ENCODE measurements at regions not wholly inside any gene's neighbourhood (a gene's known extent, or its start where the extent isn't known, plus 50 kb on each side); places are given as distances from the start of the nearest gene placed in this dataset.
"Not testable (repeated sequence)": the region's sequence is repeated elsewhere in the genome, so short reads cannot be mapped to it uniquely, and the experiment has no call there.

DNA sequence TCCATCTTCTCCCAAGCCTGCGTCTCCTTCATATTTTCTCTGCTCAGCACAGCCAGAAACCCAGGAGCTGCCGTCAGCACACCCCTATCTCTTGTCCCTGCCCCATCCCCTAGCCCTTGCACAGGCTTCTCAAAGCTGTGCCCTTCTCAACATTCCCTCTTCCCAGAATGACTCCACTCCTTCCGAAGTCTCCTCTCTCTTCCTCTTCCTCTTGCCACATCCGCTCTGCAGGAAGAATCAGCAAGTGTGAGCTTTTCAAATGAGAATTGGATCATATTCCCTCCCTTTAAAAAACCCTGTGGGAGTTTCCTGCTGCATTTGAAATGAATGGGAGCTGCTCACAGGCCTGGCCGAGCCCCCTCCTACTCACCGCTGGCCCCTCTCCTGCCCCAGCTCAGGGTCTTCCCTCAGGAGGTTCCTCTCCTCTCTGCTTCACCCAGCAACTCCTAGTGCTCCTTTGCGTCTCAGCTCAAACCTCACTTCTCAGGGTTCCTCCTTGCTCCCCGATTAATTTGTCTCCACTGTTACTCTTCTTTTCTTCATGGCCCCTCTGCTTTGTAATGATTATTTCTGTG lies 528.5 kb upstream of the CCDC196 start:
- DNase-seq (ENCODE audit: extremely low read depth, low read depth, low spot score) = no peak

DNA sequence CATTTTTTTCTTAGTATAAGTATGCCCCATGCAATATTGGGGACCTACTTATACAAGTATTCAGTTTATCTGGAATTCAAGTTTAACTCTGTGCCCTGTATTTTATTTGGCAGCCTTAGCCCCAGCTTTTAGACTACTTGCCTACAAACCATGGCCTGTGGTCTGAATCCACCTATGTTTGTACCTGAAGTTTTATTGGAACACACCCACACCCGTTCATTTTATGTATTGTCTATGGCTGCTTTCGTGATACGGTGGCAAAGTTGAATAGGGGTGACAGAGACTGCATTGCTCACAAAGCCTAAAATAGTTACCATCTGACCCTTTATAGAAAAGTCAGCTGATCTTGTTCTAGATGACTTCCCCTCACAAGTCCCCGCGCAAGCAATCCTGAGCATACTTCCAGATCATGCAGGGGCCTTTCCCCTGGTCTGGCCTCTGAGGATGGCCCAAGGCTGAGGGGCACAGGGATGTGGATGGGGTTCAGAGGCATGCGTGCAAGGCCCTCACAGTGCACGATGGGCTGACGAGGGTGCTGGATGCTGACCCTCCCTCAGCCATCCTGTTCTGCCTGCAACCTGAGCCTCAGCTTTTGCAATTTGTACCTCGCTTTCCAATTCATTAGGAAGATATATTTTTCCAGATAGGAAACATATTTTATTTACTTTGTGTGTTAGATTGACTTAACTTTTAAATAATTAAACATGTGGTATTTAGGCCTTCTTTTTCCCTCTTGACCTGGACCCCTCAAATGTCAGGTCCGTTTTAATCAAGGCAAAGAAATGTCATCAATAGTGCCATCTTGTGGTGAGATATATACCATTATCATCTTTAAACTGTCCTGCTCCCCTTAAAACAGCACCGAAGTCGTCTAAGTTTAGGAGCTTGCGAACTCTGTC lies 527.3 kb upstream of the CCDC196 start:
- no peak for DNase-seq (ENCODE audit: extremely low read depth, low read depth, low spot score)

DNA sequence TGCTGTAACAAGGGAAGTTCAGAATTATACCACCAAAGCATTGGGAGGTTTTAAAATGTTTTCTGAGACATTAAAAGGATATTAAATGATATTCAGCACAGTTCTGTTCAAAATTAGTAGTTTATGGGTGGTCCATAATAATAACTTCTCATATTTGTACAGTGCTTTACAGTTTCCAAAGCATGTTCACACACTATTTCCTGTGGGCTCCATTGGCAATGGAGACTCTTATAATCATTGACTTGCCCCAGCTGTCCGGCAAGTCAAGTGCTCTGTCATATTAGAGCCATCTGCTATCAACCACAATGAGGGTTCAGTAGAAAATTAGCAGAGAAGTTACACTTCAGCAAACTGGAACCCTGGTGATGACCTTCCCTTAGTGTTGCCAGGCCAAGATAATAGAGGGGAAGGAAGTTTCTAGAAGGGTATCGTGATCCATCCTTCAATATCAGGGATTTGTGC lies 526.6 kb upstream of the CCDC196 start:
- no peak for DNase-seq (ENCODE audit: extremely low read depth, low read depth, low spot score)

DNA sequence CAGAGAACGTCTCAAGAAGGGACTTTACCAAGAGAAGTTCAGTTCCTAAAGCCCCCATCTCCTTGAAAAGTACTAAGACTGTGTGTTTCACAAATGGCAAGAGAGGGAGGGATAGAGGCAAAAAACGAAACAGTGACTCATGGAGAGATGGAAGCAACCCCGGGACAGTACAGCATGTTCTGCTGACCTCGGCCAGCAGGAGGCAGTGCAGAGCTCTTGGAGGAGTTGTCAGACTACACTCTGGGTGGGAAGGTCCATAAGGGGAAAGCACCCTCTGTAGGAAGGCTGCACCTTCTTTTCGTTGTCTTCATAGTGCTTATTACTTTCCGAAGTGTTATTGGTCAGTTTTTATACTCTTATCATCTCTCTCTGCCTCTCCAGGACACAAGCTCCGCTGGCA lies 525.2 kb upstream of the CCDC196 start:
- DNase-seq (ENCODE audit: extremely low read depth, low read depth, low spot score) = no peak

DNA sequence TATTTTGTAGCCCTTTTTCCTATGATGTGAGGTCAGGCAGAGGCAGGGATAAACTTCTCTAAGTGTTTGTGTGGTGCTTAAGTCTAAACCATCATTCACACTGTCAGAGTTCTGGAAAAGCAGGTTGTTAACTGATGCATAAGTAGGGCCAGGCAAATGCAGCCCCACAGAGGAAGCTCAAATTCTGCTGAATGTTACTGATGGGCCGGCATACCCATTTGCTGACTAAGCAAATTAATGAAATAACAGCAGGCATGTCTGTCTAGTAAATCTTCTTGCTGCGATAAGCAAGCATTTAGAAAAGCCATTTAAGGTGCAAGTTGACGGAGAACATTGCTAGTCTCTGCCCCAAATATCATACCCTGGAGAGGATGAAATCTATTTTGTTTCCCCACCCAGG lies 523.2 kb upstream of the CCDC196 start:
- no peak for DNase-seq (ENCODE audit: extremely low read depth, low read depth, low spot score)

DNA sequence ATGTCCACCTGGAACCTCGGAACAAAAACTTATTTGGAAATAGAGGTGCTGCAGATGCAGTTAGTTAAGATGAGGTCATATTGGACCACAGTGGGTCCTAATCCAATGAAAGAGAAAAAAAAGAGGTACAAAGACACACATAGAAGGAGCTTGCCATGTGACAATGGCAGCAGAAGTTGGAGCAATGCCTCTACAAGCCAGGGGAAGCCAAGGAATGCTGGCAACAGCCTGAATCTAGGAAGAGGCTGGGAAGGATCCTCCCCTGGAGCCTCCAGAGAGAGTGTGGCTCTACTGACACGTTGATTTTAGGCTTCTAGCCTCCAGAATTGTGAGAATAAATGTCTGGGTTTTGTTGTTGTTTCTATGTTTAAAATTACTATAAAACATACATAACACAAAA lies 521.8 kb upstream of the CCDC196 start:
- no peak for DNase-seq (ENCODE audit: extremely low read depth, low read depth, low spot score)

DNA sequence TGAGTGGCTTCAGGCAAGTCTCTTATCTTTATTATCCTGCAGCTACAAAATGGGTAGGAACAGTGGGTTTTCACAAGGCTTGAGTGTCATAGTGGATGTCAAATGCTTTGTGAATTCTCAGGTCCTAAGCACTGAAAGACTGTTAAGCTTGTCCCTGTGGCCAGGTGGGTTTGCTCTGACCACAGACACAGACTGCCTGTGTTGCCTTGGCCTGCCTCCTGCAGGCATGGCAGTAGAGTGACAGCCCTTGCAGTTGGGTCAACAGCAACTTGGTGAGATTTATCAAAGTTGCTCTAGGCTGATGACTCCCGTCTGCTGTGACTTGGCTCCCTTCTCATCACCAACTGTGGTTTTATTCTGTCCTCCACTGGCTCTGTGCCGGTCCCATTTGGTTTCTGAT lies 520.0 kb upstream of the CCDC196 start:
- no peak for DNase-seq (ENCODE audit: extremely low read depth, low read depth, low spot score)

DNA sequence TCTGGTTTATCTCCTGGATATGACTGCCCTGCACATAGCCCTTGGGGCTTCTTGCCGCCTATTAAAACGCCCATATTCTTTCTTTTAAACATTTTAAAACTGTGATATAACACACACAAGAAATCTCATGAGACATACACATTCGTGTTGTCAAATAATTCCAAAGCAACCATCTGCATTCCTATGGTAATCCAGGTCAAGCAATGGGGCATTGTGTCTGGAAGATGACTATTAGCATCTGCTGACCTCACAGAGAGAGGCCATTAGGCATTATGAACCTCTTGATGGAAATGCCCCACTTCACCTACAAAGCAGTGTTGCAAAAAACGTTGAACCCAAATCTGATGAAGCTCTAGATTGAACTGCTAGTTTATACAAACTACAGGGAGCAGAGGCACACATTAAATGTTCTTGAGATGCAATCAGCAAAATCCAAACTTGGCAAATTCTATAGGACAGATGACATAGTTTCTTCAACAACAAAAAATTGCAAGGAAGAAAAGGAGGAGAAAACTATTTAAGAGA lies 513.8 kb upstream of the CCDC196 start:
- no peak for DNase-seq (ENCODE audit: extremely low read depth, low read depth, low spot score)

DNA sequence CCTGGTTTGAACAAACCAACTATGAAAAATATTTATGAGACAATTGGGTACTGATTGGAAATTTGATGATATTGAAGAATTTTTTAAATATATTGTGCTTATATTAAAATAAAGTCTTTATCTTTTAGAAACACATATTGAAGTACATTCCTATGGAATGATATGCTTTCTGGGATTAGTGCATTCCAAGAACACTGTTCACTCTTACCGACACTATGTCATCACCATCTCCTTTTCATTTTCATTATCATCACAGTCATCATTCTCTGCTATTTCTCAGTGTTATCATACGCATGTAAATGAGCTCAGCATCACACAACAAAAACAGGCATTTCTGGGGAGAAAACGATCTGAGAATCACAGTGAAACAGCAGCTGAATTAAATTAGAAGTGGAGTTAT lies 513.3 kb upstream of the CCDC196 start:
- no peak for DNase-seq (ENCODE audit: extremely low read depth, low read depth, low spot score)

DNA sequence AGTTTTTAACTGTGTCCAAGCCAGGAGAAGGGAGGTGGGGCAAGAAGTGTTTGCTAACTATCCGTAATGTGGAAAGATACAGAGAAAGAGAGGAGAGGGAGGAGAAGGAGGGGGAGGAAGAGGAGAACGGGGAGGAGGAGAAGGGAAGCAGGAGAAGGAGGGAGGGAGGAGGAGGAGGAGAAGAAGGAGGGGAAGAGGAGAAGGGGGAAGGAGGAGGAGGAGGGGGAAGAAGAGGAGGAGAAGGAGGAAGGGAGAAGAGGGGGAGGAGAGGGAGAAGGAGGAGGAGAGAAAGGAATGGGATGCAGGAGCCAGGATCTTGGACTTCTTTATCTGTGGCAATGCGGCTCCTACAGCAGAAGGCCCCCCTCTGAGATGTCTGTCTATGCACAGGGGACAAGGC lies 510.3 kb upstream of the CCDC196 start:
- DNase-seq (ENCODE audit: extremely low read depth, low read depth, low spot score) = no peak

DNA sequence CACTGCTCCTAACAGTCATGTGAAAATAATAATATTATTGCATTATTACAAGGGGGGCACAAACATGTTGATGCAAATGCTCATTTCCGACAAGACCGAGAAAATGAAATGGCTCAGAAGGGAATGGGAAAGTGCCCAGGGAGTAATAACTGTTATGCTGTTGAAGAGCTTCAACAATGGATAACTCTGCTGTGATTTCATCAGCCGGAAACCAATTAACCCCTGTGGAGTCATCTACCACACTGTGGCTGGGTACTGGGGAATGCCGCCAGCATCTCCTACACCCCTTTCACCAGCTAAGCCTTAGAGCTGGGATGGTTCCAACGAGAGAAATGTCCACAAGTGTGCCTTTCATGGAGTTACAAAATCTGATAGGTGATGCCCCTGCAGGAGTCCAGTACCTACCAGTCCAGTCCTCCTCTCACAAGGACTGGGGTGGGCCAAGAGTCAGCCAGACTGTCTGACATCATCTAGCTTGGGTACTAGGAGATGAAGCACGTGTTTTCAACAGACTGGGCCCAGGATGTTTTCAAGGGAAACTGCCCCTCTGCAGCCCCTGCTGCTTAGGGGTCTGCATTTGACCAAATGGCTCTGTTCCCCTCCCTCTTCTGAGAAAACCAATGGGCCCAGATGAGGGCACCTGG lies 509.3 kb upstream of the CCDC196 start:
- no peak for DNase-seq (ENCODE audit: extremely low read depth, low read depth, low spot score)

DNA sequence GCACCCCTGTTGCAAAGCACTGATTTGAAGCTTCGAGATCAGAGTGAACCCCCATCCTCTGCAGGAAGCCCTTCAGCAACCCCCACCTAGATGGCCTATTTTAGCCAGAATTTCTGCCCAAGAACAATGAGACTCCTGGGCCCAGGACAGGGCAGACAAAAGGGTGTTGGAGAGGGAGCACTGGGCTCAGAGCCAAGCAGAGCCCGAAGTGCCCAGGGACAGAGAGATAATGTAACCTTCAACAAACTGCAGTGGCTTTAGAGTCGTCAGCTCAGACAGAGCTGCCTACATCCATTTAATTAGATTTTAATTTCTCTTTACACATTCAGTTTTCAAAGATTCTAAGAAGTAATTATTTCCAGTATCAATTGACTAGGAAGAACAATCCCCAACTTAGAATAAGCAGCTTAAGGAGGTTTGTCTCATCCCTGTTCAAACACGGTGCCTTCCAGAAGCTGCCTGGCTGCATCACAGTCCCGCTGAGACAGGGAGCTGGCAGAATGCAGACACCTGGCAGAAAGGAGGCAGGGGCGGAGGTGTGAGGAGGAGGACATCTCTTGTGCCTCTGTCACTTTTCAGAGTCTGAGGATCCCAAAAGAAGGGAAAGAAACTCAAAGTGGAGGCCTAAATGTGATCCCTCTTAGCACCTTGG lies 504.9 kb upstream of the CCDC196 start:
- DNase-seq (ENCODE audit: extremely low read depth, low read depth, low spot score) = no peak

DNA sequence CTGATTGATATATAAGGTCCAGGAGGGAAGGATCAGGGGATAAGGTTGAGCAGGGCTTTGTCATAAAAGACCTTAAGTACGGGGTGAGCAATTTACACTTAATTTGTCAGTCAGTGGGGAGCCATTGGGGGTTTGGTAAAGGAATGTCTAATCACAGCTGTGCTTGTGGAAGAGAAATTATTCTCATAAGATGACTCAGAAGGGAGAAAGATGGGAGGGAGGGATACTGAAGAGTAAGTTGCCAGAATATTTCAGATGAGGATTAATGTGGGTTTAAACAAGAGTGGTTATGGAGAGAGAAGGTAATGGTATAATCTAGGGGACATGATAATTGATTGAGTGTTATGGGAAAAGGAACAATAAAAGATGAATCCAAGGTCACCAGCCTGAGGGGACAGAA lies 500.1 kb upstream of the CCDC196 start:
- DNase-seq (ENCODE audit: extremely low read depth, low read depth, low spot score) = no peak

DNA sequence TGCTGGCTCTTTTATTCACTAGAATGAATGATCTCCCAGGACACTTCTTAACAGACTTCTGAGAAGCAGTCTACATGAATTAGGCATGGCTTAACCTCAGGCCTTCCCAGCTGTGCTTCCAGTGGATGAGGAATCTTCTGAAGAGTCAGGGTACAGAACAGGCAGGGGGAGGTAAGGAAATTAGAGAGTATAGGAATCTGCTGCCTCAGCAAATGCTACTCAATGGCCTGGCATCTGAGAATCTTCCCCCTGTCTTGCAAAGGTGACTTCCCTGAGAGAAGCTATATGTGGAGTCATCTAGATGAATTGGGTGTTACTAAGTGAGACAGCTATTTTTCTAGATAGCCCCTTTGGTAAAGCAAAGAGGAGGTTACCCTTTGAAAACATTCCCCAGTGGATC lies 496.2 kb upstream of the CCDC196 start:
- DNase-seq (ENCODE audit: extremely low read depth, low read depth, low spot score) = no peak

DNA sequence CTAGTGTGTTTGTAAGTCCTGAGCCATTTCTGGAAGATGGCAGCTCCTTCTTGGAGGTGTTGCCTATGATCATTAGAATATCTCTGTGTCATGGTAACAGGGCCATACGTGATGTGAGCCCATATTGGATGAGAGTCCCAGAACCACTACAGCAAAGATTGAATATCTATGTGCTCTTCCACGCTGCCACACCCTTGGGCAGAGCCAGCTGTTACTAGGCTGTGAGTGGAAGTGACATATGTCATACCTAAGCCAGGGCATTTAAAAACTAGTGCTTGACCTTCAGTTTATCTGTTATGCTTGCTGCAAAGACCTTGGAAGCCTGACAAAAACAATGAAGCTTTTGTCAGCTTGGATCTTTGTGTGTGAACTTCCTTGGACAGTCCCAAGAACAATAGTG lies 495.1 kb upstream of the CCDC196 start:
- DNase-seq (ENCODE audit: extremely low read depth, low read depth, low spot score) = no peak

DNA sequence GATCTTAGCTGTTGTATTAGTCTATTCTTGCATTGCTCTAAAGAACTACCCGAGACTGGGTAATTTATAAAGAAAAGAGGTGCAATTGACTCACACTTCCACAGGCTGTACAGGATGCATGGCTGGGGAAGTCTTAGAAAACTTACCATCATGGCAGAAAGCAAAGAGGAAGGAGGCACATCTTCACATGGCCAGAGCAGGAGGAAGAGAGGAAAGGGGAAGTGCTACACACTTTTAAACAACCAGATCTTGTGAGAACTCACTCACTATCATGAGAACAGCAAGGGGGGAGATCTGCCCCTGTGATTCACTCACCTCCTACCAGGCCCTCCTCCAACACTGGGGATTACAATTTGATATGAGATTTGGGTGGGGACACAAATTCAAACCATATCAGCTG lies 494.2 kb upstream of the CCDC196 start:
- not testable (repeated sequence) for DNase-seq (ENCODE audit: extremely low read depth, low read depth, low spot score)

DNA sequence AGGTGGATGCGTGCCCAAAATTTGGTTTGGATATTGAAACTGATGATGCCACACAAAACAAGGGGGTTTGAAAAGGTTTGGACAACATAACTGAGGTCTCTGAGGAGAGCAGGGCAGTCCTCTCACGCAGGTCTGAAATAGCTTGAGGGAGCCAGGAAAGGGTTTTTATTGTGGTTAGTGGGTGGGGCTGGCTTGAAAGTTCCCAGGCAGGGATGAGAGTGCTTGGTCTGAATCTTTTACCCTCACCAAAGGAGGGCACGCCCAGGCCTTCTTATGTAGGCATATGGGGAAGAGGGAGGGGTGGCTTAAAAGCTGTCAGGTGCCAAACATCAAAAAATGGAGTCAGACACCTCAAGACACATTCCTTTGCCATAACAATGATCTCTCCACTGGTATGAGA lies 493.1 kb upstream of the CCDC196 start:
- DNase-seq (ENCODE audit: extremely low read depth, low read depth, low spot score) = no peak

DNA sequence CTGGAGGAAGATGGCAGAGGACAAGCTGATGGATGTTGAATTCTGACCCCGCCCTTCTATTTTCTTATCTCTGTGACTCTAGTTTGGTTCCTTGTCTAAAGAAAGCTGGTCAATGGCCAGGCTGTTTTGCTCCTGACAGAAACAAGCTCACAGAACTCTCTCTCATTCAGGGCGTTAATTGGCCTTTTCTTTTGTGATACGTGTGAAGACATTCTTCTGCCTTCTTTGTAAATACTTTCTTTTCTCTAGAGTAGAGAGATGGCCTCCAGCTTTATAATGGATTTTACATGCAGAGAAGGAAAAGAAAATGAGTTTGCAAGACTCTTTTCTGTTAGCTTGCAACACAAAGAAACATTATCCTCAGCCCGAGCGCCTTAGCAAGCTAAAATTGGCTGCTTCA lies 492.2 kb upstream of the CCDC196 start:
- DNase-seq (ENCODE audit: extremely low read depth, low read depth, low spot score) = no peak

DNA sequence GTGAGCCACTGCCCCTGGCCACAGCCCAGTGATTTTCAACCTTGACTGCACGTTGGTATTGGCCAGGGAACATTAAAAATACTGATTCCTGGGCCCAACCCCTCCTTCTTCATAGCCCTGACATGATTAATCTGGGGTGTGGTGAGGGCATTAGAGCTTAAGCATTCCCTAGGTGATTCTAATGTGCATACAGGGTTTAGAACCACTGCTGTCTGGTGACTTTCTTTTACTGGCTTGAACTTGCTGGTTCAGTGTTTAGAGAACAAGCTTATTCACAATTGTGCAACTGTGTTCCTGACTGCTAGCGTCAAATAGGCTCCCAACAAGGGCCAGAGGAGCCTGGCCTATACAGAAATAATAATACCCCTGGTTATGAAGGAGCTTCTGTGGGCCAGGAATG lies 488.8 kb upstream of the CCDC196 start:
- DNase-seq (ENCODE audit: extremely low read depth, low read depth, low spot score) = no peak

DNA sequence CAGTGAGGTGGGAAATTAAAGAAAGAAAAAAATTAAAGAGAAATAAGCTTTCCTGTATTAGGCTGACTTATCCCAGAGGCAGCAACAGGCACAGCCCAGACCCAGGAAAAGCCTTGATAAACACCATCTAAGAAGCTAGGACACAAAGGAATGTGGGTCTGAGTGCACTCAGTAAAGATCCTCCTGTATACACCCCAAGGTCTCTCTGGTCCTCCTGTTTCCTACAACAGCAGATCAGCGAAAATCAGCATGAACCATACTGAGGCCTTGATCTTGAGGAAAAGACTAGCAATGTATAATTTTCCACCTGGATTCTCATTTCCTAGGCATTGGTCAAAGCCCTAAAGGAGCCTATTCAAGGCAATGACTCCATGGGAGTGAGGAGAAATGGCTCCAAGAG lies 486.3 kb upstream of the CCDC196 start:
- DNase-seq (ENCODE audit: extremely low read depth, low read depth, low spot score) = no peak

DNA sequence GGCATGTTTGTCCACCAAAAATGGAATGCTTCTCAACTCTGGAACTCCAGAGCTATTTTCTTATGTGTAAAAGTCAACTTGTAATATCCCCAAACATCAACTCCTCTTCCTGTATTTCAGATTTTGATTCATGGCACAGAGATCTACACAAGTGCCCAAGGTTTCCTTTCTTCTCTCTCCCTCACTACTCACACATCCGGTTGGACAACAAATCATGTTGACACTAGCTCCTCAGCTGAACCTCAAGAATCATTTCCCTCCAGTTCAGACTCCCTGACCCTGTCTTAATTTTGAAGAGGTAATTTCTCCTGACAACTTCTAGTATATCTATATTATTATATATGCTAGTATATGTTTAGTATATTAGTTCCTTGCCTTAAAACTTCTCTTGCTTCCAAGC lies 485.4 kb upstream of the CCDC196 start:
- no peak for DNase-seq (ENCODE audit: extremely low read depth, low read depth, low spot score)
